ENCODE measurements at regions not wholly inside any gene's neighbourhood (a gene's known extent, or its start where the extent isn't known, plus 50 kb on each side); places are given as distances from the start of the nearest gene placed in this dataset.
"Not testable (repeated sequence)": the region's sequence is repeated elsewhere in the genome, so short reads cannot be mapped to it uniquely, and the experiment has no call there.

- DNase-seq (ENCODE audit: low spot score), result no peak
Observed at GRCh38 chr3:104257486-104257885, 1109.2 kb upstream of the ALCAM start.

- no peak for DNase-seq (ENCODE audit: low spot score)
Observed at GRCh38 chr3:104263477-104263876, 1103.2 kb upstream of the ALCAM start.

GRCh38 chr3:104266219-104266618 lies 1100.5 kb upstream of the ALCAM start:
- not testable (repeated sequence) for DNase-seq (ENCODE audit: low spot score)

- no peak for DNase-seq (ENCODE audit: low spot score)
Observed at GRCh38 chr3:104269771-104270170, 1096.9 kb upstream of the ALCAM start.

- peak; percentile 54 for DNase-seq (ENCODE audit: low spot score)
Observed at GRCh38 chr3:104273046-104273649, 1093.6 kb upstream of the ALCAM start.

GRCh38 chr3:104275199-104275598 lies 1091.5 kb upstream of the ALCAM start:
- no peak for DNase-seq (ENCODE audit: low spot score)

- peak; percentile 82 for DNase-seq (ENCODE audit: low spot score)
Observed at GRCh38 chr3:104279617-104280016, 1087.1 kb upstream of the ALCAM start.

- DNase-seq (ENCODE audit: low spot score), result no peak
Observed at GRCh38 chr3:104281713-104282112, 1085.0 kb upstream of the ALCAM start.

- DNase-seq (ENCODE audit: low spot score), result no peak
Observed at GRCh38 chr3:104286645-104287044, 1080.1 kb upstream of the ALCAM start.

GRCh38 chr3:104291437-104291851 lies 1075.3 kb upstream of the ALCAM start:
- DNase-seq (ENCODE audit: low spot score), result peak; percentile 8

- DNase-seq (ENCODE audit: low spot score), result peak; percentile 8
Observed at GRCh38 chr3:104291878-104292277, 1074.8 kb upstream of the ALCAM start.

- no peak for DNase-seq (ENCODE audit: low spot score)
Observed at GRCh38 chr3:104297617-104298016, 1069.1 kb upstream of the ALCAM start.

- DNase-seq (ENCODE audit: low spot score), result no peak
Observed at GRCh38 chr3:104298662-104299061, 1068.0 kb upstream of the ALCAM start.

GRCh38 chr3:104316118-104316517 lies 1050.6 kb upstream of the ALCAM start:
- peak; percentile 45 for DNase-seq (ENCODE audit: low spot score)

- DNase-seq (ENCODE audit: low spot score), result peak; percentile 54
Observed at GRCh38 chr3:104323226-104323625, 1043.5 kb upstream of the ALCAM start.

GRCh38 chr3:104347291-104347690 lies 1019.4 kb upstream of the ALCAM start:
- no peak for DNase-seq (ENCODE audit: low spot score)

- no peak for DNase-seq (ENCODE audit: low spot score)
Observed at GRCh38 chr3:104349836-104350235, 1016.9 kb upstream of the ALCAM start.

- no peak for DNase-seq (ENCODE audit: low spot score)
Observed at GRCh38 chr3:104353951-104354350, 1012.8 kb upstream of the ALCAM start.

GRCh38 chr3:104359546-104359945 lies 1007.2 kb upstream of the ALCAM start:
- DNase-seq (ENCODE audit: low spot score), result peak; percentile 96

- DNase-seq (ENCODE audit: low spot score), result no peak
Observed at GRCh38 chr3:104360038-104360437, 1006.7 kb upstream of the ALCAM start.

- DNase-seq (ENCODE audit: low spot score), result not testable (repeated sequence)
Observed at GRCh38 chr3:104361748-104362147, 1005.0 kb upstream of the ALCAM start.

- no peak for DNase-seq (ENCODE audit: low spot score)
Observed at GRCh38 chr3:104362319-104362718, 1004.4 kb upstream of the ALCAM start.

GRCh38 chr3:104367000-104367399 lies 999.7 kb upstream of the ALCAM start:
- no peak for DNase-seq (ENCODE audit: low spot score)

- no peak for DNase-seq (ENCODE audit: low spot score)
Observed at GRCh38 chr3:104368760-104369159, 997.9 kb upstream of the ALCAM start.
